Esophagus squamous epithelium (tissue), 5 donors: ENCODE measurements at regions not wholly inside any gene's neighbourhood (a gene's known extent, or its start where the extent isn't known, plus 50 kb on each side); places are given as distances from the start of the nearest gene placed in this dataset.

Source experiments
- DNase-seq: peaks from one replicate; lab custom pipeline; 2025; lab: John Stamatoyannopoulos, UW
- H3K27ac ChIP-seq, 4 donors: fragments of 200-600 bp; sonication (generic); one replicate each; pipeline ENCODE4 v1.5.1; 2016 to 2019; ENCODE audit warnings: mild to moderate bottlenecking in 1 of 4
- H3K27me3 ChIP-seq, 4 donors: fragments of 200-600 bp; sonication (generic); 1 replicate in 3 of 4; 2 replicates in 1 of 4; pipeline versions ENCODE4 v1.5.1 to v1.6.0; 2017 to 2021; ENCODE audit warnings: antibody characterized with exemption in 1 of 4
- H3K36me3 ChIP-seq, 3 donors: fragments of 200-600 bp; sonication (generic); one replicate each; pipeline ENCODE4 v1.5.1; 2016 to 2019
- H3K4me1 ChIP-seq, 3 donors: fragments of 200-600 bp; sonication (generic); one replicate each; pipeline ENCODE4 v1.5.1; 2017 to 2019
- H3K4me3 ChIP-seq, 4 donors: fragments of 200-600 bp; sonication (generic); 1 replicate in 3 of 4; 2 replicates in 1 of 4; pipeline ENCODE4 v1.5.1; 2016 to 2019; ENCODE audit warnings: mild to moderate bottlenecking in 2 of 4, moderate library complexity in 1 of 4
- H3K9me3 ChIP-seq, 3 donors: fragments of 200-600 bp; sonication (generic); one replicate each; pipeline ENCODE4 v1.5.1; 2016 to 2019
- CTCF ChIP-seq, 6 experiments: fragments of 450-650 bp in 4 of 6; fragments of 200-600 bp in 2 of 6; sonication (generic) in 2 of 6; IDR thresholded peaks; one replicate each; pipeline ENCODE4 v1.5.1; 2016 to 2019; ENCODE audit warnings: antibody characterized with exemption in 6 of 6, mild to moderate bottlenecking in 4 of 6, moderate library complexity in 4 of 6
- POLR2A ChIP-seq, 4 donors: fragments of 450-650 bp; IDR thresholded peaks; one replicate each; pipeline ENCODE4 v1.6.1; 2017; ENCODE audit warnings: antibody characterized with exemption in 4 of 4, mild to moderate bottlenecking in 4 of 4, moderate library complexity in 3 of 4
- WGBS, 2 donors: methylation state at CpG; one replicate each; pipeline ENCODE4 v1.1.5; 2018; 5-methylcytosine and 5-hydroxymethylcytosine counted together
- intact Hi-C: fragments of 100-400 bp; cut with DNase I; formaldehyde crosslinking; loops from one replicate; pipeline ENCODE4 v1.15.0; 2022
- donor health status: DM: yes; HTN: yes; CAD: no.

DNA sequence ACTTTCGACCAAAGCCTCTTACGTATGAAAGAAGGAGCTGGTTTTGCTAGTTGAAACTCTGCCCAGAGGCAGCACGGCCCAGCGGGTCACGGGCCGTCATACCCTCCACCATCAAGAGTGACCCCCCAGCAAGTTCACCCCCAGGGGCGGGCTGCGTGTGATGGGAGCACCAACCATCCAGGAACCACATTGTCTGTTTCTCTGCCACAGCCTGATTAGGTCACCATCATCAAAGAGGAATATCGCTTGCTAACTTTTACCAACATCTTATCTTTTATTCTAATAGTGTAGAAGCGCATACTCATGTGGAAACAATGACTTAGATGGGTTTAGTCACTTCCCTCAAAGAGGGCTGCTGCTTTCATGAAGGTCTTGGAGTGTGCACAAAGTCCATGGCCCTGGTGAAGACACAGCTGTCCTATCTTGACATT, 116.6 kb upstream of the SMIM21 start:
- Histone ChIP-seq H3K27ac (no peak overlapping the region), H3K9me3 (no peaks in the 10 kb centered on the region), H3K4me1 (no peaks in the 10 kb centered on the region), H3K4me3 (no peak overlapping the region), H3K27me3 (no peaks in the 10 kb centered on the region), H3K36me3 (no peaks in the 10 kb centered on the region)
- no peak for TF ChIP-seq CTCF (IDR thresholded peaks at IDR 0.05)
- no peak for TF ChIP-seq POLR2A (IDR thresholded peaks at IDR 0.05)
- 85 to 95% methylated on average over 9 to 10 of the region's 10 CpGs for WGBS, 2 donors
- DNase-seq, result no peak
- intact Hi-C loops, result no loop called here

DNA sequence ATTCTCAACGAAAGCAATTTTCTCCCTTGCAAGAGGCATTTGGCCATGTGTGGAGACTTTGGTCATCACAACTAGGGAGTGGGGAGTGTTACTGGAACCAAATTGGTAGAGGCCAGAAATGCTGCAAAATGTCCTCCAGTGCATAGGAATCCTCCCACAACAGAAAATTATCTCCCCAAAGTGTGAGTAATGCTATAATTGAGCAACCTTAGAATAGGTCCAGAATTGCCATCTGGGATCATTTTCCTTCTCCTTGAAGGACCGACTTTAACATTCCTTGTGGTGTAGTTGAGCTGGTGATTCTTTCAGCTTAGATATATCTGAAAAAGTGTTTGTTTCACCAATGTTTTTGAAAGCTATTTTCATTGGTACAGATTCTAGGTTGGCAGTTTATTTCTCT, 111.2 kb upstream of the SMIM21 start:
- H3K4me1 ChIP-seq, result no peaks in the 10 kb centered on the region
- no peaks in the 10 kb centered on the region for H3K27me3 ChIP-seq
- no peak for TF ChIP-seq POLR2A (IDR thresholded peaks at IDR 0.05)
- TF ChIP-seq CTCF (IDR thresholded peaks at IDR 0.05), result no peak
- intact Hi-C loops, result no loop called here
- WGBS, 2 donors, result 83 to 92% methylated on average over 2 of the region's 2 CpGs
- H3K36me3 ChIP-seq, result no peaks in the 10 kb centered on the region
- DNase-seq, result no peak
- no peaks in the 10 kb centered on the region for H3K9me3 ChIP-seq
- H3K27ac ChIP-seq, result no peak overlapping the region
- H3K4me3 ChIP-seq, result no peak overlapping the region

DNA sequence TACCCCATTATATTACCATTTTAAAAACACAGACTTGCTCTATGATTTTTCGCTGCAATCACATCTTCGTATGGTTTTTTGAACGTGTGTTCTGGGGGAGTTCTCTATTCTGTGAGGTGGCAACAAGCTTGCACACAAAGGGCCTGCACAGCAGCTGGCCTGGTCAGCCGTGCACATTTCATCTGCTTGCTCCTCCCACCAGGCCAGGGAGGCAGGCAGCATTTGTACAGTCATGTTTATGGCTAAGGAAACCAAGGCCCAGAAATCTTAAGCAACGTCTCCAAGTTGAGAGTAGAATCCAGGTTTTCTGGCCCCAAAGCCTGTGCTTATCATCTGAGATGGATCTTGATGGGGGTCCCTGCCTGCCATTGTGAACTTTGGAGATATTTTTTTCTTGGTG, 106.4 kb upstream of the SMIM21 start:
- Histone ChIP-seq H3K4me3 (no peak overlapping the region), H3K27me3 (no peaks in the 10 kb centered on the region), H3K36me3 (no peaks in the 10 kb centered on the region), H3K27ac (no peak overlapping the region), H3K9me3 (no peaks in the 10 kb centered on the region), H3K4me1 (no peaks in the 10 kb centered on the region)
- TF ChIP-seq CTCF (IDR thresholded peaks at IDR 0.05) (no peak), POLR2A (IDR thresholded peaks at IDR 0.05) (no peak)
- DNase-seq, result no peak
- intact Hi-C loops, result no loop called here
- WGBS, 2 donors, result 65 to 81% methylated on average over 5 of the region's 5 CpGs

DNA sequence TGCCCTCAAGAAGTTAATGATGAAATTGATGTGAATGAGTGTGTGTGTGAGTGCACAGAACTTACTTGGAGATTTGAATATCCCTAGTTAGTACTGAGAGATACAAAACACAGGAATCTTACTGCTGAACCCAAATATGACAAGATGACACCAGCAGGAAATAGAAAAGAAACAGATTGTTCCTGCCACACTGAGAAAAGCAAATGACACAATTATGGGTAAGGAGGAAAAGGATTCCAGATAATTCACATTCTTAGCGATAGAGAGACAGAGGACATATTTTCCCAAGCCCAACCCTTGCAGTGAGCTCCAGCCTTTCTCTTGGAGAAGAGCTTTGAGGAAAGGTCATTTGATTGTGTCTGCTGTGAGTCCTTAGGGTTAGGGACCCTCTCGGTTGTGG, 105.7 kb upstream of the SMIM21 start:
- Histone ChIP-seq H3K36me3 (no peaks in the 10 kb centered on the region), H3K4me3 (no peak overlapping the region), H3K9me3 (no peaks in the 10 kb centered on the region), H3K4me1 (no peaks in the 10 kb centered on the region), H3K27me3 (no peaks in the 10 kb centered on the region), H3K27ac (no peak overlapping the region)
- DNase-seq, result no peak
- intact Hi-C loops, result no loop called here
- no peak for TF ChIP-seq CTCF (IDR thresholded peaks at IDR 0.05)
- TF ChIP-seq POLR2A (IDR thresholded peaks at IDR 0.05), result no peak
- 83 to 85% methylated on average over 2 of the region's 2 CpGs for WGBS, 2 donors

GRCh38 chr18:75531851-75532459, 104.5 kb upstream of the SMIM21 start:
- Histone ChIP-seq H3K9me3 (no peaks in the 10 kb centered on the region), H3K4me1 (no peaks in the 10 kb centered on the region), H3K27ac (no peak overlapping the region), H3K27me3 (no peaks in the 10 kb centered on the region), H3K36me3 (no peaks in the 10 kb centered on the region), H3K4me3 (no peak overlapping the region)
- intact Hi-C loops, result no loop called here
- no peak for DNase-seq
- TF ChIP-seq POLR2A (IDR thresholded peaks at IDR 0.05), result no peak
- TF ChIP-seq CTCF (IDR thresholded peaks at IDR 0.05), result no peak
- 88 to 92% methylated on average over 13 of the region's 13 CpGs for WGBS, 2 donors
